Stimulated activated naive CD8-positive, alpha-beta T cell treated with anti-CD3 and anti-CD28 coated beads, Interleukin-15, Interleukin-2, amounts not matched to agents 100 U/mL and 50 U/mL, for 24 hours (primary cell): ENCODE measurements at regions not wholly inside any gene's neighbourhood (a gene's known extent, or its start where the extent isn't known, plus 50 kb on each side); places are given as distances from the start of the nearest gene placed in this dataset.

Source experiments
- ATAC-seq: fragments of 150-1000 bp; cut with Tn5 transposase; one replicate; pipeline ENCODE4 v1.10.0; 2021
- DNase-seq: peaks from one replicate; pipeline ENCODE4 v3.0.0; 2021

GRCh38 chr18:4637876-4638275 is 182.8 kb upstream of the DLGAP1 start:
- ATAC-seq (no peak), DNase-seq (no peak)

GRCh38 chr18:4636967-4637366 is 181.9 kb upstream of the DLGAP1 start:
- ATAC-seq (no peak), DNase-seq (no peak)

GRCh38 chr18:4631239-4631638 is 176.1 kb upstream of the DLGAP1 start:
- ATAC-seq: no peak
- DNase-seq: no peak

- no peak for DNase-seq
- ATAC-seq: no peak
Observed at GRCh38 chr18:4605212-4605611, 150.1 kb upstream of the DLGAP1 start.

- no peak for DNase-seq
- no peak for ATAC-seq
Observed at GRCh38 chr18:4603955-4604354, 148.8 kb upstream of the DLGAP1 start.

- no peak for DNase-seq
- ATAC-seq: no peak
Observed at GRCh38 chr18:4599312-4599711, 144.2 kb upstream of the DLGAP1 start.

GRCh38 chr18:4597301-4597700 is 142.2 kb upstream of the DLGAP1 start:
- ATAC-seq: no peak

GRCh38 chr18:4593895-4594294 is 138.8 kb upstream of the DLGAP1 start:
- ATAC-seq: no peak
- no peak for DNase-seq

More at GRCh38 chr18:4597301-4597700, 142.2 kb upstream of the DLGAP1 start:
- DNase-seq: no peak

GRCh38 chr18:4593459-4593858 is 138.4 kb upstream of the DLGAP1 start:
- ATAC-seq (no peak), DNase-seq (no peak)

- DNase-seq (no peak), ATAC-seq (no peak)
Observed at GRCh38 chr18:4589056-4589800, 134.1 kb upstream of the DLGAP1 start.

GRCh38 chr18:4587204-4587603 is 132.1 kb upstream of the DLGAP1 start:
- DNase-seq (no peak), ATAC-seq (no peak)

- no peak for ATAC-seq
Observed at GRCh38 chr18:4586731-4587130, 131.6 kb upstream of the DLGAP1 start.

GRCh38 chr18:4582431-4583335 is 127.6 kb upstream of the DLGAP1 start:
- DNase-seq: no peak
- ATAC-seq: no peak

More at GRCh38 chr18:4586731-4587130, 131.6 kb upstream of the DLGAP1 start:
- no peak for DNase-seq

- ATAC-seq: no peak
Observed at GRCh38 chr18:4581966-4582365, 126.9 kb upstream of the DLGAP1 start.

GRCh38 chr18:4578449-4578848 is 123.3 kb upstream of the DLGAP1 start:
- no peak for DNase-seq
- no peak for ATAC-seq

More at GRCh38 chr18:4581966-4582365, 126.9 kb upstream of the DLGAP1 start:
- DNase-seq: no peak

GRCh38 chr18:4573735-4574134 is 118.6 kb upstream of the DLGAP1 start:
- DNase-seq (no peak), ATAC-seq (no peak)

- DNase-seq (no peak), ATAC-seq (no peak)
Observed at GRCh38 chr18:4557502-4557901, 102.4 kb upstream of the DLGAP1 start.

GRCh38 chr18:4551001-4551360 is 95.9 kb upstream of the DLGAP1 start:
- ATAC-seq (no peak), DNase-seq (no peak)

GRCh38 chr18:4549164-4549872 is 94.2 kb upstream of the DLGAP1 start:
- DNase-seq: no peak
- ATAC-seq: no peak

GRCh38 chr18:4547126-4547525 is 92.0 kb upstream of the DLGAP1 start:
- ATAC-seq (no peak), DNase-seq (no peak)

- ATAC-seq: no peak
Observed at GRCh38 chr18:4544142-4544541, 89.0 kb upstream of the DLGAP1 start.

GRCh38 chr18:4543711-4544110 is 88.6 kb upstream of the DLGAP1 start:
- no peak for DNase-seq
- ATAC-seq: no peak

More at GRCh38 chr18:4544142-4544541, 89.0 kb upstream of the DLGAP1 start:
- DNase-seq: no peak

- ATAC-seq (no peak), DNase-seq (no peak)
Observed at GRCh38 chr18:4541588-4541987, 86.5 kb upstream of the DLGAP1 start.
